ENCODE measurements at regions not wholly inside any gene's neighbourhood (a gene's known extent, or its start where the extent isn't known, plus 50 kb on each side); places are given as distances from the start of the nearest gene placed in this dataset.

DNA sequence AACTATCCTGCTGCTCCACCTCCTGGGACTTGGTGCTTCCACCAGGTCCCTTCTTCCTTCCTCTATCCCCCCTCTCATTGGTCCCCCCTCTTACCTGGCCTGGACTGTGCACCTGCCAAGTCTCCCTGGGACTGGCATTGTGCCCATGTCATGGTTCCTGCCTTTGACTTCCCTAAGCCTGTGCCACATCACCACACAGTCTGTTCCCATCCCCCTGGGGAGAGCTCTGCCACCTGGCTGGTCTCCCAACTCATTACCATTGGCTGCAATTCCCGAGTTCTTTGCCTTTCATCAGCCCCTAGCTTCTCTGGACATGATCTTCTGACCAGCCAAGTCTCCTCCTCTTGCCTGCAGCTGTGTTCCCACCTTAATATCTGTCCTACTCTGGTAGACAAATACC lies 180.3 kb downstream of the SREK1 start:
- no peak overlapping the region for H3K9ac ChIP-seq (ENCODE audit: low read length in 3 of 3)
- no peak overlapping the region for H3K4me3 ChIP-seq (ENCODE audit: low read length in 3 of 3)
- no peak for FAIRE-seq
- H3K9me3 ChIP-seq (ENCODE audit: control insufficient read depth in 2 of 3, insufficient read depth in 1 of 3, low read length in 3 of 3) = no peaks in the 10 kb centered on the region
- H3K4me1 ChIP-seq (ENCODE audit: control insufficient read depth in 2 of 3, insufficient read depth in 2 of 3, low read depth in 1 of 3, low read length in 3 of 3) = peaks cover 0 to 13% (median 0%) of the 10 kb centered on the region in 3 donors
- intact Hi-C loops (cut with DNase I) = no loop called here
- TF ChIP-seq, protein P1, sequence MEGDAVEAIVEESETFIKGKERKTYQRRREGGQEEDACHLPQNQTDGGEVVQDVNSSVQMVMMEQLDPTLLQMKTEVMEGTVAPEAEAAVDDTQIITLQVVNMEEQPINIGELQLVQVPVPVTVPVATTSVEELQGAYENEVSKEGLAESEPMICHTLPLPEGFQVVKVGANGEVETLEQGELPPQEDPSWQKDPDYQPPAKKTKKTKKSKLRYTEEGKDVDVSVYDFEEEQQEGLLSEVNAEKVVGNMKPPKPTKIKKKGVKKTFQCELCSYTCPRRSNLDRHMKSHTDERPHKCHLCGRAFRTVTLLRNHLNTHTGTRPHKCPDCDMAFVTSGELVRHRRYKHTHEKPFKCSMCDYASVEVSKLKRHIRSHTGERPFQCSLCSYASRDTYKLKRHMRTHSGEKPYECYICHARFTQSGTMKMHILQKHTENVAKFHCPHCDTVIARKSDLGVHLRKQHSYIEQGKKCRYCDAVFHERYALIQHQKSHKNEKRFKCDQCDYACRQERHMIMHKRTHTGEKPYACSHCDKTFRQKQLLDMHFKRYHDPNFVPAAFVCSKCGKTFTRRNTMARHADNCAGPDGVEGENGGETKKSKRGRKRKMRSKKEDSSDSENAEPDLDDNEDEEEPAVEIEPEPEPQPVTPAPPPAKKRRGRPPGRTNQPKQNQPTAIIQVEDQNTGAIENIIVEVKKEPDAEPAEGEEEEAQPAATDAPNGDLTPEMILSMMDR (IDR thresholded peaks at IDR 0.05; ENCODE audit: borderline replicate concordance, extremely low read depth, insufficient read depth) = no peak
- no peak overlapping the region for H3K27ac ChIP-seq (ENCODE audit: low read depth in 2 of 2, low read length in 2 of 2)
- H3K36me3 ChIP-seq (ENCODE audit: control insufficient read depth in 2 of 3, insufficient read depth in 3 of 3, low read length in 3 of 3) = no peaks in the 10 kb centered on the region
- peak in 1 of 5 donors; percentile 88 for DNase-seq
- H3K27me3 ChIP-seq (ENCODE audit: control insufficient read depth, insufficient read depth, low read length) = no peaks in the 10 kb centered on the region

DNA sequence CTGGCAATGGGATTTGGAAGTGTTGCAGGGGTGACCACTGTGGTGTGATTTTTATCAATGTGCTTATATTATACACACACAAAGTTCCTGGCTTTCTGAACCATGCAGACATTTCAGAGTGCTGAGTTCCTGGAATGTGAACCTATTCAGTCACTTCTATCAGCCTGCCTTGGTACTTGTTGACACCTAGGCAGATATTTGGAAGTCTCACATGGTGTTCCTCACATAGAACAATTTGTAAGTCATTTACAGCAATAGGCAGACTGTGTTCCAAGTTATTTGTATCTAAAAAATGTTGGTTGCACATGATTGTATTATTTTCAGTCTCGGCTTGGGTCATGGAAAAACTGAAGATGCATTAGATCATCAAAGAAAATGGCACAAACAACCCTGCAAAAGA lies 182.2 kb downstream of the SREK1 start:
- Histone ChIP-seq H3K9ac (ENCODE audit: low read length in 3 of 3) (no peak overlapping the region), H3K36me3 (ENCODE audit: control insufficient read depth in 2 of 3, insufficient read depth in 3 of 3, low read length in 3 of 3) (no peaks in the 10 kb centered on the region), H3K9me3 (ENCODE audit: control insufficient read depth in 2 of 3, insufficient read depth in 1 of 3, low read length in 3 of 3) (no peaks in the 10 kb centered on the region), H3K4me1 (ENCODE audit: control insufficient read depth in 2 of 3, insufficient read depth in 2 of 3, low read depth in 1 of 3, low read length in 3 of 3) (peaks cover 0 to 13% (median 0%) of the 10 kb centered on the region in 3 donors), H3K27me3 (ENCODE audit: control insufficient read depth, insufficient read depth, low read length) (no peaks in the 10 kb centered on the region), H3K4me3 (ENCODE audit: low read length in 3 of 3) (no peak overlapping the region), H3K27ac (ENCODE audit: low read depth in 2 of 2, low read length in 2 of 2) (no peak overlapping the region)
- FAIRE-seq (no peak), DNase-seq (no peak)
- TF ChIP-seq, protein P1 (IDR thresholded peaks at IDR 0.05; ENCODE audit: borderline replicate concordance, extremely low read depth, insufficient read depth) = no peak
- intact Hi-C loops (cut with DNase I) = no loop called here

DNA sequence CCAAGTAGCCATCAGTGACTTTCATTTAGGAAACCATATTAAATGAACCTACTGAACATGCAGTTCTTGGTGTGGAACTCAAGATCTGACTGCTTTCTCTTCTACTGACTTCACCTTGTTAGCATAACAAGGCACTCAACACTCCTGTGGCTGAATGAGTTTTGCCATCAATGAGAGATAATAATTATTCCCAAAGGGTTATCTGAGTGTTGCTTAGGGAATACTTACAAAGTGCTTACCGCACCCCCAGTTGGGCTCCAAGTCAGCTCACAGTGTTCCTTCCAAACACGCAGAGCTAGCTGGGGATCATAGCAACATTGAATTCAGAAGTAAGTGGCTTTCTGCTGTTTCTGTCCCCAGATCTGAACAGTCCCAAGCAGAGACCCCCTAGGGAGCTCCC lies 182.9 kb downstream of the SREK1 start:
- no peaks in the 10 kb centered on the region for H3K9me3 ChIP-seq (ENCODE audit: control insufficient read depth in 2 of 3, insufficient read depth in 1 of 3, low read length in 3 of 3)
- FAIRE-seq (no peak), DNase-seq (no peak)
- H3K9ac ChIP-seq (ENCODE audit: low read length in 3 of 3) = no peak overlapping the region
- H3K27ac ChIP-seq (ENCODE audit: low read depth in 2 of 2, low read length in 2 of 2) = no peak overlapping the region
- intact Hi-C loops (cut with DNase I) = no loop called here
- H3K27me3 ChIP-seq (ENCODE audit: control insufficient read depth, insufficient read depth, low read length) = no peaks in the 10 kb centered on the region
- no peaks in the 10 kb centered on the region for H3K36me3 ChIP-seq (ENCODE audit: control insufficient read depth in 2 of 3, insufficient read depth in 3 of 3, low read length in 3 of 3)
- H3K4me3 ChIP-seq (ENCODE audit: low read length in 3 of 3) = no peak overlapping the region
- TF ChIP-seq, protein P1 (IDR thresholded peaks at IDR 0.05; ENCODE audit: borderline replicate concordance, extremely low read depth, insufficient read depth) = no peak
- H3K4me1 ChIP-seq (ENCODE audit: control insufficient read depth in 2 of 3, insufficient read depth in 2 of 3, low read depth in 1 of 3, low read length in 3 of 3) = peaks cover 0 to 13% (median 0%) of the 10 kb centered on the region in 3 donors

DNA sequence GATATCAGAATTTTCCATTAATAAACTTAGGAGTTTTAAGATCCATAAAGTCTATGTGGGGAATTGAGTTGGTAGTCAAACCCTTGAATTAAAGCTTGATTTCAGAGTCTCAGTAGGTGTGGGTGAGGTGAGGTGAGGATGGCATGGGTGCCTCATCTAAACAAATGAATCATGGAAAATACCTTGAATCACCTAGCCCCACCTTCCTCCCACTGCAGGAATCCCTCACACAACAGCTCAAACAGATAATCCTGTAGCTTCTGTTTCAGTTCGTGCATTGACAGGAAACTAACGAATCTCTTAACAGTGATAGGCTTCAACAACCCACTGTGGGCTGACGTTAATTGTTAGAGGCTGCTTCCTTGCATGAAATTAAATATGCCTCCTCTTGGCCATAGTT lies 185.0 kb downstream of the SREK1 start:
- intact Hi-C loops (cut with DNase I) = no loop called here
- TF ChIP-seq, protein P1 (IDR thresholded peaks at IDR 0.05; ENCODE audit: borderline replicate concordance, extremely low read depth, insufficient read depth) = no peak

More for the DNA sequence above, 185.0 kb downstream of the SREK1 start:
- Histone ChIP-seq H3K4me3 (ENCODE audit: low read length in 3 of 3) (no peak overlapping the region), H3K36me3 (ENCODE audit: control insufficient read depth in 2 of 3, insufficient read depth in 3 of 3, low read length in 3 of 3) (no peaks in the 10 kb centered on the region), H3K9ac (ENCODE audit: low read length in 3 of 3) (no peak overlapping the region), H3K9me3 (ENCODE audit: control insufficient read depth in 2 of 3, insufficient read depth in 1 of 3, low read length in 3 of 3) (no peaks in the 10 kb centered on the region), H3K4me1 (ENCODE audit: control insufficient read depth in 2 of 3, insufficient read depth in 2 of 3, low read depth in 1 of 3, low read length in 3 of 3) (peaks cover 0 to 6% (median 0%) of the 10 kb centered on the region in 3 donors), H3K27ac (ENCODE audit: low read depth in 2 of 2, low read length in 2 of 2) (no peak overlapping the region), H3K27me3 (ENCODE audit: control insufficient read depth, insufficient read depth, low read length) (no peaks in the 10 kb centered on the region)
- DNase-seq (no peak), FAIRE-seq (no peak)
